ENCODE measurements at regions not wholly inside any gene's neighbourhood (a gene's known extent, or its start where the extent isn't known, plus 50 kb on each side); places are given as distances from the start of the nearest gene placed in this dataset.

GRCh38 chr3:86451749-86452148, 539.2 kb downstream of the VGLL3 start:
- Histone ChIP-seq H3K9ac (ENCODE audit: low read length) (no peak overlapping the region), H3K4me2 (ENCODE audit: low read depth, low read length) (no peak overlapping the region), H3K4me3 (ENCODE audit: low read length) (no peak overlapping the region), H3K36me3 (replicated peaks; ENCODE audit: insufficient read depth, low read length) (no peaks in the 10 kb centered on the region), H4K20me1 (ENCODE audit: insufficient read depth, low read length) (no peaks in the 10 kb centered on the region), H3K9me3 (replicated peaks; ENCODE audit: insufficient read depth, low read length) (no peaks in the 10 kb centered on the region), H3K79me2 (ENCODE audit: low read length) (no peaks in the 10 kb centered on the region), H3K27me3 (replicated peaks; ENCODE audit: insufficient read depth, low read length) (no peaks in the 10 kb centered on the region), H3K4me1 (ENCODE audit: low read length) (no peaks in the 10 kb centered on the region), H3F3A (ENCODE audit: insufficient read depth, low read length) (no peaks in the 10 kb centered on the region), H3K9me2 (replicated peaks; ENCODE audit: insufficient read depth, low read length) (no peaks in the 10 kb centered on the region), H3K27ac (ENCODE audit: low read length) (no peak overlapping the region), H2AFZ (ENCODE audit: low read length) (no peak overlapping the region)
- no peak for DNase-seq
- no peak for TF ChIP-seq EZH2 (optimal IDR thresholded peaks at IDR 0.05; ENCODE audit: low read depth, low read length)

- no peak overlapping the region for H3K4me3 ChIP-seq (ENCODE audit: low read length)
- no peak overlapping the region for H3K9ac ChIP-seq (ENCODE audit: low read length)
- no peaks in the 10 kb centered on the region for H3K9me2 ChIP-seq (replicated peaks; ENCODE audit: insufficient read depth, low read length)
- no peak overlapping the region for H3K4me2 ChIP-seq (ENCODE audit: low read depth, low read length)
- no peaks in the 10 kb centered on the region for H3F3A ChIP-seq (ENCODE audit: insufficient read depth, low read length)
- no peak overlapping the region for H2AFZ ChIP-seq (ENCODE audit: low read length)
- no peaks in the 10 kb centered on the region for H3K36me3 ChIP-seq (replicated peaks; ENCODE audit: insufficient read depth, low read length)
- TF ChIP-seq EZH2phosphoT487 (IDR thresholded peaks at IDR 0.05; ENCODE audit: low read length) (no peak), EZH2 (optimal IDR thresholded peaks at IDR 0.05; ENCODE audit: low read depth, low read length) (no peak)
- TF ChIP-seq, protein P1, sequence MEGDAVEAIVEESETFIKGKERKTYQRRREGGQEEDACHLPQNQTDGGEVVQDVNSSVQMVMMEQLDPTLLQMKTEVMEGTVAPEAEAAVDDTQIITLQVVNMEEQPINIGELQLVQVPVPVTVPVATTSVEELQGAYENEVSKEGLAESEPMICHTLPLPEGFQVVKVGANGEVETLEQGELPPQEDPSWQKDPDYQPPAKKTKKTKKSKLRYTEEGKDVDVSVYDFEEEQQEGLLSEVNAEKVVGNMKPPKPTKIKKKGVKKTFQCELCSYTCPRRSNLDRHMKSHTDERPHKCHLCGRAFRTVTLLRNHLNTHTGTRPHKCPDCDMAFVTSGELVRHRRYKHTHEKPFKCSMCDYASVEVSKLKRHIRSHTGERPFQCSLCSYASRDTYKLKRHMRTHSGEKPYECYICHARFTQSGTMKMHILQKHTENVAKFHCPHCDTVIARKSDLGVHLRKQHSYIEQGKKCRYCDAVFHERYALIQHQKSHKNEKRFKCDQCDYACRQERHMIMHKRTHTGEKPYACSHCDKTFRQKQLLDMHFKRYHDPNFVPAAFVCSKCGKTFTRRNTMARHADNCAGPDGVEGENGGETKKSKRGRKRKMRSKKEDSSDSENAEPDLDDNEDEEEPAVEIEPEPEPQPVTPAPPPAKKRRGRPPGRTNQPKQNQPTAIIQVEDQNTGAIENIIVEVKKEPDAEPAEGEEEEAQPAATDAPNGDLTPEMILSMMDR (IDR thresholded peaks at IDR 0.05; ENCODE audit: low read length), result no peak
- no peaks in the 10 kb centered on the region for H3K27me3 ChIP-seq (replicated peaks; ENCODE audit: insufficient read depth, low read length)
- no peaks in the 10 kb centered on the region for H4K20me1 ChIP-seq (ENCODE audit: insufficient read depth, low read length)
- no peaks in the 10 kb centered on the region for H3K4me1 ChIP-seq (ENCODE audit: low read length)
- no peak for DNase-seq
- no peak overlapping the region for H3K27ac ChIP-seq (ENCODE audit: low read length)
- no peaks in the 10 kb centered on the region for H3K79me2 ChIP-seq (ENCODE audit: low read length)
- no peaks in the 10 kb centered on the region for H3K9me3 ChIP-seq (replicated peaks; ENCODE audit: insufficient read depth, low read length)
These were observed 552.4 kb downstream of the VGLL3 start for GRCh38 chr3:86438544-86438943.

- no peak for DNase-seq
- no peak overlapping the region for H3K9ac ChIP-seq (ENCODE audit: low read length)
- no peaks in the 10 kb centered on the region for H3F3A ChIP-seq (ENCODE audit: insufficient read depth, low read length)
- no peak overlapping the region for H3K4me3 ChIP-seq (ENCODE audit: low read length)
- H4K20me1 ChIP-seq (ENCODE audit: insufficient read depth, low read length), result no peaks in the 10 kb centered on the region
- no peak overlapping the region for H3K4me2 ChIP-seq (ENCODE audit: low read depth, low read length)
- H3K4me1 ChIP-seq (ENCODE audit: low read length), result no peaks in the 10 kb centered on the region
- H3K9me3 ChIP-seq (replicated peaks; ENCODE audit: insufficient read depth, low read length), result no peaks in the 10 kb centered on the region
- H3K36me3 ChIP-seq (replicated peaks; ENCODE audit: insufficient read depth, low read length), result no peaks in the 10 kb centered on the region
- no peaks in the 10 kb centered on the region for H3K9me2 ChIP-seq (replicated peaks; ENCODE audit: insufficient read depth, low read length)
- TF ChIP-seq, protein P1 (IDR thresholded peaks at IDR 0.05; ENCODE audit: low read length), result no peak
- TF ChIP-seq EZH2 (optimal IDR thresholded peaks at IDR 0.05; ENCODE audit: low read depth, low read length), result no peak
- TF ChIP-seq EZH2phosphoT487 (IDR thresholded peaks at IDR 0.05; ENCODE audit: low read length), result no peak
- H3K27me3 ChIP-seq (replicated peaks; ENCODE audit: insufficient read depth, low read length), result no peaks in the 10 kb centered on the region
- no peak overlapping the region for H3K27ac ChIP-seq (ENCODE audit: low read length)
- no peaks in the 10 kb centered on the region for H3K79me2 ChIP-seq (ENCODE audit: low read length)
- H2AFZ ChIP-seq (ENCODE audit: low read length), result no peak overlapping the region
These were observed 563.6 kb downstream of the VGLL3 start for GRCh38 chr3:86427343-86427742.

DNA sequence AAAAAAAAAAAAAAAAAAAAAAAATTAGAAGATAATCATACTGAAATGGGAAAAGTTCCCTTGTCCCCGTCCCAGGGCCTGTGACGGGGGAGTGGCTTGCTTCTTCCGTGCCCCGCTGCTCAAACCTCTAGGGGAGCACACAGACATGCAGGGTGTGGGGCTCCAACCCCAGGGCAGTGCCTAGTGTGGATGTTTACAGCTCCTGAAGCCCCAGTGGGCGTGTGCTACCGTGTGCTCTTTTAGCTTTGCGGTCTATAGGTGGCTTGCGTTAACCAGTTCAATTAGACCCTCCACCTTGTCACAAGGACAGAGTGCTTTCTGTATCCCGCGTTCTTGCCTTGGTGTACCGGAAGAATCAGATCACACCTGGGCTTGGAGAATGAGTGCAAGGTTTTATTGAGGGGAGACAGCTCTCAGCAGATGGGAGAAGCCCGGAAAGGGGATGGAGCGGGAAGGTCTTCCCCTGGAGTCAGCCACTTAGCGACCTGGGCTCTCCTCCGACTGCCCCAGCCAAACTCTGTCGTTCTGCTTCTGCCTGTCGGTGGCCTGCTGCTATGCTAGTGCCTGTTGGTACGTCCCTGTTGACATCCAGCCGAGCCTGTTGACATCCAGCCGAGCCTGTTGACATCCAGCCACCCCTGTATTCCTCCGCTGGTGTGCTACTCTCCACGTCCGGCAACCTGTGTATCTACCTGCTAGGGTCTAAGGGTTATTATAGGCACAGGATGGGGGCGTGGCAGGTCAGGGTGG, 569.8 kb downstream of the VGLL3 start:
- no peaks in the 10 kb centered on the region for H3K79me2 ChIP-seq (ENCODE audit: low read length)
- DNase-seq, result no peak
- no peak overlapping the region for H3K4me2 ChIP-seq (ENCODE audit: low read depth, low read length)
- no peak overlapping the region for H3K4me3 ChIP-seq (ENCODE audit: low read length)
- no peaks in the 10 kb centered on the region for H3K36me3 ChIP-seq (replicated peaks; ENCODE audit: insufficient read depth, low read length)
- H2AFZ ChIP-seq (ENCODE audit: low read length), result no peak overlapping the region
- H3K9me2 ChIP-seq (replicated peaks; ENCODE audit: insufficient read depth, low read length), result no peaks in the 10 kb centered on the region
- H3K4me1 ChIP-seq (ENCODE audit: low read length), result no peaks in the 10 kb centered on the region
- H4K20me1 ChIP-seq (ENCODE audit: insufficient read depth, low read length), result no peaks in the 10 kb centered on the region
- no peaks in the 10 kb centered on the region for H3K9me3 ChIP-seq (replicated peaks; ENCODE audit: insufficient read depth, low read length)
- no peak for TF ChIP-seq EZH2phosphoT487 (IDR thresholded peaks at IDR 0.05; ENCODE audit: low read length)
- TF ChIP-seq EZH2 (optimal IDR thresholded peaks at IDR 0.05; ENCODE audit: low read depth, low read length), result no peak
- TF ChIP-seq, protein P1 (IDR thresholded peaks at IDR 0.05; ENCODE audit: low read length), result no peak
- H3K27me3 ChIP-seq (replicated peaks; ENCODE audit: insufficient read depth, low read length), result no peaks in the 10 kb centered on the region
- H3K9ac ChIP-seq (ENCODE audit: low read length), result no peak overlapping the region
- no peak overlapping the region for H3K27ac ChIP-seq (ENCODE audit: low read length)
- H3F3A ChIP-seq (ENCODE audit: insufficient read depth, low read length), result no peaks in the 10 kb centered on the region
